Activated CD4-positive, CD25-positive, alpha-beta regulatory T cell treated with anti-CD3 and anti-CD28 coated beads, Interleukin-2, amount 50 U/mL, for 24 hours (primary cell): ENCODE measurements at regions not wholly inside any gene's neighbourhood (a gene's known extent, or its start where the extent isn't known, plus 50 kb on each side); places are given as distances from the start of the nearest gene placed in this dataset.
"Not testable (repeated sequence)": the region's sequence is repeated elsewhere in the genome, so short reads cannot be mapped to it uniquely, and the experiment has no call there.

Experiments
- ATAC-seq, 2 donors: fragments of 150-1000 bp; cut with Tn5 transposase; one replicate each; pipeline ENCODE4 v1.10.0; 2021; ENCODE audit warnings: mild to moderate bottlenecking in 1 of 2, moderate library complexity in 1 of 2

DNA sequence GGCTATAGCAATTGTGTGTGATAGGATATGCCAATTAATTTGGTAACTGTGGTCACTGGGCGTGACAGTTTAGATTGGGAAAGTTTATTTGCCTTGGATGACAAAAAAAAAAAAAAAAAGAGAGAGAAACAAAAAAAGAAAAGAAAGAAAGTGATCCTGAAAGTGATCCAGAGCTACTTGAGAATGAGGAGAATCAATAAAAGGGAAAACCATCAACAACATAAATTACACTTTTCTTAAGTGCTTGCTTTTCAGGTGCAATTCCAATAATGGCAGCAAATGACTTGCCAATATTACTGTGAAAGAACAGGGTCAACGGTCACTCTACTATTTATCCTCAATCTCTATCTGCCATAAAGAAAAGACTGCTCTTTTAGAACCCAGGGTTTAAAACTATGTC, 191.8 kb upstream of the SEMA3C start:
- no peak for ATAC-seq

DNA sequence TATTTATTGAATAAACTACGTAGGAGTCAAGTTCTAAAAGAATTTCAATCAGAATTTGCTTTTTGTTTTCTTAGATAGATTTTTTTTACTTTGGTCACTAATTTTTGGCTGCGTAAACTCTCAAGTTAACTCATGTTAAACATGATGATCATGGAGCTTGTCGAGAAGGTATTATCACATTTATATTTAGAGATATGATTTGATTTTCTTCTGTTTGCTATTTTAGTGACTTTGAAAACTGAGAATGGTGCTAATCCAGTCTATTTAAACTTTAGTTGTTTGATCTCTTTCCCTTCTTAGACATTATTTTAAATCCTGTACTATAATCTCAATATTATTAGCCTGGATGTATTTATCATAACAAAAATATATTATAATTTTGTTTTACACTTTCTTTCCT, 179.4 kb upstream of the SEMA3C start:
- ATAC-seq, result no peak

DNA sequence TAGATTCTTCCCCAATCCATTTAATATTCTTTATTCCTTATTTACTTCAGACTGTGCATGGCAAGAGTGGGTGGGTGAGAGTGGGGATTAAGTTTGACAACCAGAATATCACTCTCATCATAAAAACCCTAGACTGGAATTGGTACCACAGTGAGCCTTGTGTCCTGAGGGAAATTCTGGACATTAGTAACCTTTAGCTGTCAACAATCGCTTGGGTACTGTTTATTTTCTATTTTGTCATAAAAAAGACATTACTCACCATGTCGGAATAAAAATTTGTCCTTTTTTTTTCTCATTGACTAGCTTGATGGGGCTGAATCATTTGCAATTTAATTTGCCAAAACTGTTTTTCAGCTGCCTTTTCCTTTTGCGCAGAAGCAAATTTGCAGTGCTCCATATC, 176.1 kb upstream of the SEMA3C start:
- no peak for ATAC-seq

DNA sequence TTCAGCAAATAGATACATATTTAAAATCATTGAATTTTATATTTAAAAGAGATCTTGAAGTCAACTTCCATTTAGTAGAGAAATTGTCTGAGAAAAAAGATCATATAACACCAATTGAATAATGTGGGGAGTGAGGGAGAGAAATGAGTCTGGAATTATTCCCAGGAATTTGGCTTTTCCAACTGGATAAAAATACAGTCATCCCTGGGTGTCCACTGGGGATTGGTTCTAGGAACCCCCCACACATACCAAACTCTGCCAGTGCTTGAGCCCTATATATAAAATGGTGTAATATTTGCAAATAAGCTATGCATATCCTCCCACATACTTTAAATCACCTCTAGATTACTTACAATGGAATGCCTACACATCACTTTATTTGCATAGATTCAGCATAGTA, 162.8 kb upstream of the SEMA3C start:
- ATAC-seq, result no peak

DNA sequence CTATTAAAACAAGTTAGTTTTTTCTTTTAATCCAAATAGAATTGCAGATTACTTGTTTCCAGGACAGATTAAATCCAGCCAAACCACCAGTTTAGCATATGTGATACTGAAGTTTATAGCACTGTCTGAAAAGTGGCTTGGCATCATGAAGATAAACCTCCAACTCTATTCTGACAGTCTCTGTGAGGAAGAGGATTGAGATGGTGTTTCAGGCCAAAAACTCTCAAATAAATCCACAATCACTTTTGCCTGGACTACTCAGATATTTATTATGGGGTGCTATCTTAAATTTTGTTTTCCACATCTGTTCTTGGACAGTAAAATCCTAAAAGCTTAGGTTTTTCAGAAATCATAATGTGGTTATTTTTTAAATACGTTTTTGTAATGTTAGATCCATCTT, 161.7 kb upstream of the SEMA3C start:
- ATAC-seq, result no peak

DNA sequence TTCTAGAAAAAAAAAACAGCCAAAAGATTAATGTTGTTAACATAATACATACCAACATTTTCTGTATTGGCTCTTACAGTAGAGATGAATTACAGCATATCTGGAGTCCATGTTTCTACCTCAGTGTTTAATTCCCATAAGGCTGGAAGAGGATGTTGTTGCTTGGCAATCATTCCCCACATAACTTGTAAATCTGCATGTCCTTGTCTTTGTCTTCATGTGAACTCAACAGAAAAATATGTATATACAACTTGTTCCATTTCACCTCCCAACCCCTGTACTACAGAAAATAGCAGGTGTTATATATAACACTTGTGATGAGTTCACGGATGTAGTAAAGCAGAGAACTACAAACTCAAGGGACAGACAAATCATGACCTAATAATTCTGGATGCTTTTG, 160.9 kb upstream of the SEMA3C start:
- ATAC-seq, result no peak

DNA sequence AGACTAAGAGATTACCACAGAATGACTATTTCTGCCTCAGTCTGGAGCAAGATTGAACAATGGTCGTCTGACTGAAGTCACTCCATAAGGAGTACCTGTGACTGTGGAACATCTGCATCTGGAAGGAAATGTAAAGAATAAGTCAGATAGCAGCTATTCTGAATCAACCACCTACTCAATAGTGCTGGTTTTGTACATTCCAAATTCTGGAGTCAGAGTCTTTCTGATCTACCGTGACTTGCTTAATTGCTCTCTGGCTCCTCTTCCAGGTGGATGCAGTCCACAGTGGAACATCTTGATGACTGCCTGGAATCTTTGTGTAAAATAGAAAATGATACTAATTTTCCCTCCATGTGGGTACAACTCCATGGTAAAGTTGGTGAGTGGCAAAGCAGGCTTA, 156.3 kb upstream of the SEMA3C start:
- no peak for ATAC-seq

DNA sequence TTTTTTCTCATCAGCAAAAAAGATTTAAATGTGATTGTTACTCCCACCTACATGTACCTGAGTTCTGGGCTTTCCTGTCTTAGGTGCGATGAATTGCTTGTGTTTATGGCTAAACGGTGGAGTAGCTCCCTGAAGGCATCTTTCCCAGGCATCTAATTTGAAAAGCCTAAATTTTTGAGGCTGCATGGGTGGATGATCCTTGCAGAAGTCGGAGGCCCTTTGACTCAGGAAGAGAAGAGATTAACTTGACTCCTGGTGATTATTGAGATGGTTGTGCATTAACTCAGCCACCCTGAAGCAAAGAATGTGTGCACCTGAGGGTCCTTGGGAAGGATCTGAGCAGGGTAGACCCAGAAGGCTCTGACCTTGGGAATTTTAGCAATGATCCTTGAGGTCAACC, 155.6 kb upstream of the SEMA3C start:
- ATAC-seq, result no peak

DNA sequence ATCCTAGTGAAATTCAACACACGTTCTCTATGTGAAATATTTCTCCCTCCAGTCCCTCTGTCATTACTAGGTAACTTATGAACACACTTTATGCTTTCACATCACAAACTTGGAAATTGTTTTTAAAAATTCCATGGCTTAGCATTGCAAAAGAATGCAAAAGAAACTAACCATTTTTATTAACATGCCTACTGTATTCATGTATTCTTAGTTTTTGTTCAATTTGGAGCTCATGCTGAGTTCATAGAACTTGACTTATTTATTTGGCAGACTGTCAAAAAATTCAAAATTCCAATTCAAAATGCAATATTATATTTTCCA, 155.0 kb upstream of the SEMA3C start:
- ATAC-seq, result no peak

DNA sequence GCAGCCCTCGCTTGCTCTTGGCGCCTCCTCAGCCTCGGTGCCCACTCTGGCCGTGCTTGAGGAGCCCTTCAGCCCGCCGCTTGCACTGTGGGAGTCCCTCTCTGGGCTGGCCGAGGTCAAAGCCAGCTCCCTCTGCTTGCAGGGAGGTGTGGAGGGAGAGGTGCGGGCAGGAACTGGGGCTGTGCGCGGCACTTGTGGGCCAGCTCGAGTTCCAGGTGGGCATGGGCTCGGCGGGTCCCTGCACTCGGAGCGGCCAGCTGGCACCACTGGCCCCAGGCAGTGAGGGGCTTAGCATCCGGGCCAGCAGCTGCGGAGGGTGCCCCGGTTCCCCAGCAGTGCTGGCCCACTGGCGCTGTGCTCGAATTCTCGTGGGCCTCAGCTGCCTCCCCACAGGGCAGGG, 152.1 kb upstream of the SEMA3C start:
- ATAC-seq, result no peak

DNA sequence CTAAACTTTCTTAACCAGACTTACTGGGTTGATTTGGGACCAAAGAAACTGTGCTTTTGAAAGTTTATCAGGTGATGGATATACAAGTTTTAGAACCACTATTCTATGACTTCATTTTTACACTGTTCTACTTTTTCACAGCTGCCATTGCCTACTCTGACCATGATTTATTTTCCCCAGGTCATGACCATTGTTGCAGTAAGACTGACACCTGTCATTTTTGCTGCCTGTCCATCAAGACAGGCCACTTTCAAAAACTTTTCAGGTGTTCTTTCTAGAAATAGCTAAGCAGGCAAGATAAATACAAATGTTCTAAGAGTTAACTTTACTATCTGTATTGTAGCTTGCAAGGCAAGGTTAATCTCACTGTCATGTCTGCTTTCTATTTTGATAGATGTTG, 147.9 kb upstream of the SEMA3C start:
- no peak for ATAC-seq

DNA sequence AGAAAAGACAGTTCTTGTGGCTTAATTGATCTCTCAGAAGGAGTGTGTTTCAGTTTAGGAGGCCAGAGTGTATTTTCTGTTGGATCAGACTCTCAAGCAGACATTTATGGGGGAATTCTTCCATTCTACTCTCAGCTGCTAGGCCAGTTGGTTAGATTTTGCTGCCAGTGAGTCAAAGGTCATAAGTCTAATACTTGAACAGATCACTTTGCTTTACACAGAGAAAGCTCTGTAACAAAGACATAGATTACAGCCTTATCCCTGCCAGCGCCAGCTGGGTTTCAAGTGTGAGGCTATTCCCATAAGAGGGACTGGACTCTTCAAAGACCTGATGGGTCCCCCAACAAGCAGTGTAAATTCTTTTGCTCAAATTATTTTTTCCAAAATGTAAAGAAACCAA, 145.6 kb upstream of the SEMA3C start:
- ATAC-seq, result no peak

DNA sequence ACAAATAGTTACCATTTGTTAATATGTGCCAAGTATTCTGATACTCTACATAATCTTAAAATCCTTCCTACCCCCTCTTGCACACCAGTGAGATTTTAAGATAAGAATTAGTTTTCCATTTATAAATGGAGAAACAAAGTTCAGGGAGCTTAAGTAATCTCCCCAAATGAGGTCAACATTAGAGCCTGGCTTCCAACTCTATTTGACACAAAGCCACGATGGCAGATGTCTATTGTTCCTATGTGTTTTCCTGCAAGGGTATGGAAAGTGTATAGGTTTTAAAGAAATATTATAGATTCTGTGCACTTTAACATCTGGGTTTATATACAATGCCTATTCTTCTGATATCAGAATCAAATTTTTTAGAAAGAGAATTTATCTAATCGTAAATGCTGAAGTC, 143.9 kb upstream of the SEMA3C start:
- ATAC-seq, result no peak

DNA sequence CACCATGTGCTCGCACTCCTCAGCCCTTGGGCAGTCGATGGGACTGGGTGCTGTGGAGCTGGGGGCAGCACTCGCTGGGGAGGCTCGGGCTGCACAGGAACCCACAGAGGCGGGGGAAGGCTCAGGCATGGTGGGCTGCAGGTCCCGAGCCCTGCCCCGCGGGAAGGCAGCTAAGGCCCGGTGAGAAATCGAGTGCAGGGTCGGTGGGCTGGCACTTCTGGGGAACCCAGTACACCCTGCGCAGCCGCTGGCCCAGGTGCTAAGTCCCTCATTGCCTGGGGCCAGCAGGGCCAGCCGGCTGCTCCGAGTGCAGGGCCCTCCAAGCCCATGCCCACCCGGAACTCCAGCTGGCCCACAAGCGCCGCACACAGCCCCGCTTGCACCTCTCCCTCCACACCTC, 138.6 kb upstream of the SEMA3C start:
- not testable (repeated sequence) for ATAC-seq

DNA sequence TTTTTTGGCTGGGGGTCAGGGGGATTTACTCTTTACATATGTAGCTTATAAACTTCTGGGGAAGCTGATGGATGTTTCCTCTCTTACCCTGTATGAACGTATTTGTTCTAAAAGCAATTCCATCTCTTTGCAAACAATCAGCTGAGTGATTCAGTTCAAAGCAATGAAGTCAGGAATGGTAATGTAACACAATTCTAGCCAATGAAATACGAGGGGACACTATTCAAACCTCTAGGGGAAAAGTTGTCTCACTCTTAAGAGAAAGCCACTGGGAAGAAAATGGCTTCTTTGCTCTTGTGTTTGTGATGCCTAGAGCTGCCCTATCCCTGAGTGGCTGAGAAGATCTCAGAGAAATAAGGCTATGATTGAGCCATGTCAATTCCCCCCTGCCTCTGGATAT, 134.8 kb upstream of the SEMA3C start:
- no peak for ATAC-seq

DNA sequence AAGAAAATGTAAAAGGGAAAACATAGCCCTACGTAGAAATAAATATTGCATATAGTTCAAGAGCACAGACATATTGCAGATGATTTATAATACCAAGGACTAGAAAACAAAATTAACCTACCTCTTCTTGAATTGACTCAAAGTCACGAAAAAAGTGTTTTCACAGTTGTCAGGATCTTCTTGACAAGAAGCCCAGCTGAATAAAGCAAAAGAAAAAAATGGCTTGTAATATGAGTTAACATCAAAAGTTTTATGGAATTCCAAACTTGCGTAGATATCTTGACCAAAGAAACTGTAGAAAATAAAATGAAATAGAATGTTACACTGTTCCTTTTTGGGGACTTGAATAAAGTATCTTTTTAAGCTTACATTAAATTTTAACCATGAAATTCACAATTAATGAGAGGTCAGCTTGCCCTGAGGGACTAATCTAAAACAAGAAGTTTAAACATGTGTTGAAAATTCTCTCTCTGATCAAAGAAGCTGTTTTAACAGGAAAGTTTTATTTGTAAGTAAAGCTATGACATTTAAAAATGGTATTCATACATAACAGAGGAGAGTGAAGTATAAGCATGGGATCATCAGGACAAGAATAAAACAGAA, 133.1 kb upstream of the SEMA3C start:
- no peak for ATAC-seq

DNA sequence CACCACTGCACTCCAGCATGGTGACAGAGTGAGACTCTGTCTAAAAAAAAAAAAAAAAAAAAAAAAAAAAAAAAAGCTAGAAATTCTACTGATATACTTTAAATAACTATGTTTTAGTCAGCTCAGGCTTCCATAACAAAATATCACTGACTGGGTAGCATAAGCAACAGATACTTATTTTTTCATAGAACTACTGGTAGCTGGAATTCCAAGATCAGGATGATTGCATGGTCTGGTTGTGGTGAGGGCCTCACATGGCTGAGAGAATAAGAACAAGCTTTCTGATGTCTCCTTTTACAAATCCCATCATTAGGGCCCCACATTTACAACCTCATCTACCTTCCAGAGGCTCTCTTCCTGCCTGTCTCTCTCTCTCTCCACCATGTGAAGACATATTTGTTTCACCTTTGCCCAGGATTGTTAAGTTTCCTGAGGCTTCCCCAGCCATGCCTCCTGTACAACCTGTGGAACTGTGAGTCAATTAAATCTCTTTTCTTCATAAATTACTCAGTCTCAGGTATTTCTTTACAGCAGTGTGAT, 126.7 kb upstream of the SEMA3C start:
- no peak for ATAC-seq

DNA sequence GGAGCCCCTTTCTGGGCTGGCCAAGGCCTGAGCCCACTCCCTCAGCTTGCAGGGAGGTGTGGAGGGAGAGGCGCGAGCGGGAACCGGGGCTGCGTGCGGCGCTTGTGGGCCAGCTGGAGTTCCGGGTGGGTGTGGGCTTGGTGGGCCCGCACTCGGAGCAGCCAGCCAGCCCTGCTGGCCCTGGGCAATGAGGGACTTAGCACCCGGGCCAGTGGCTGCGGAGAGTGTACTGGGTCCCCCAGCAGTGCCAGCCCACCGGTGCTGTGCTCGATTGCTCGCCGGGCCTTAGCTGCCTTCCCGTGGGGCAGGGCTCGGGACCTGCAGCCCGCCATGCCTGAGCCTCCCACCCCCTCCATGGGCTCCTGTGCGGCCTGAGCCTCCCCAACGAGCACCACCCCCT, 123.8 kb upstream of the SEMA3C start:
- not testable (repeated sequence) for ATAC-seq

DNA sequence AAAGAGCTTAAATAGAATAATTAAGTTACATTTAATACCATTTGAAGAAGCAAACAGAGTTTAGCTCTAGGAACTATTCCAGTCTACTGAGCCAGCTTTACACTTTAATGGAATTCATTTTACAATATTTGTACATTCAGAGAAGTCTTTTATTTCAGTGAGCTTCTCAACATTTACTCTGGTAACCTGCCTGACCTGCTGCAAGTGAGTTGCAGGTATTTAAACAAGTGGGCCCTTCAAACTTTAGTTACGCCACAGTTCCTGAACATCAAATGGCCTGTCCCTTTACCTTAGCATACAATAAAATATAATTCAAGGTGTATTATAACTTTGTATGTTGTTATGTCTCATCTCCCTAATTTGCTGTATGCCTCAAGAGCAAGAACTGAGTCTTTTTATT, 121.6 kb upstream of the SEMA3C start:
- no peak for ATAC-seq

DNA sequence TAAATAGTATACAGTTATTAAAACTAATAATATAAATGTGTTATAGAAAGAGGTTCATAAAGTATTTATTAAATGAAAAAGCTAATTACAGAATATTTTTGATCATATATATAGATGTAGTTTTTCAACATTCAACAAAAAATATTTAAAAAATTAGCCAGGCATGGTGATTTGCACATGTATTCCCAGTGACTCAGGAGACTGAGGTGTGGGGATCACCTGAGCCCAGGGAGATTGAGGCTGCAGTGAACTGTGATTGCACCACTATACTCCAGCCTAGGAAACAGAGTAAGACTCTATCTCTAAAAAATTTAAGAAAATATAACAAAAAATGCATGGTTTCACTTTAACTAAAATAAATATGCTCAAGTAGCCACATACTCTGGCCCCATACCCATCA, 118.0 kb upstream of the SEMA3C start:
- no peak for ATAC-seq

DNA sequence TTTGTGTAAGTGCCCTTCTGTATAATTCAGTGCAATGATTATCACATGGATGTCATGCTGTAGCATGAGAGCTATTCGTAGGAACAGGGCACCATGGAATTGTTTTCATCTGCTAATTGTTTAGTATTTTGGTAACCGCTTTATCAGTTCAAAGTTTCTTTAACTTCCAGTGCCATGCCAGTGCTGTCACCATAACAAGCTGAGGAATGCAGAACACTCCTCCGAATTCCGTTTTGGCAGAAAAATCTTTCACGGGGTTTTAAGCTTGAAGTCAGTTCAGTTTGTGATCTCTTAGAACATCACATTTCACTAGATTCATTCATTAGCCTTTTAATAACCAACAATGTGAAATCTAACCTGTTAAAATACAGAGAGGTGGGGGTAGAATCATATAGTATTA, 117.2 kb upstream of the SEMA3C start:
- ATAC-seq, result no peak

DNA sequence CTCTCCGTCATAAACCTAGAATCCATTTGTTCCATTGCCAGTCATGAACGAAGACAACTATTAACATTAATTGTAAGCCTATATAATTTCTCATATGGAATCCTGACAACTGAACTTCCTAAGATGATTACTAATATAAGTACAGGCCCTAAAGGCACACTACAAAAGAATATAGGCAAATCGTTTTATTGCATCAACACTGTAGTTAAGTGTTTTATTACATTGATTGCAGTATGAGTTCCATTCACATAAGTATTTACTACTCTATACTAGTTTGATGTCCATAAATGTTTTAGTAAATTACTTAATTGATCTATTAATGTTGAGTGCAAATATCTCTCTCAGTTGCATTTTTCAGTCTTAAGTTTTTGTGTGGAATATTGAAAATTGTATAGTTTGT, 113.1 kb upstream of the SEMA3C start:
- ATAC-seq, result no peak

DNA sequence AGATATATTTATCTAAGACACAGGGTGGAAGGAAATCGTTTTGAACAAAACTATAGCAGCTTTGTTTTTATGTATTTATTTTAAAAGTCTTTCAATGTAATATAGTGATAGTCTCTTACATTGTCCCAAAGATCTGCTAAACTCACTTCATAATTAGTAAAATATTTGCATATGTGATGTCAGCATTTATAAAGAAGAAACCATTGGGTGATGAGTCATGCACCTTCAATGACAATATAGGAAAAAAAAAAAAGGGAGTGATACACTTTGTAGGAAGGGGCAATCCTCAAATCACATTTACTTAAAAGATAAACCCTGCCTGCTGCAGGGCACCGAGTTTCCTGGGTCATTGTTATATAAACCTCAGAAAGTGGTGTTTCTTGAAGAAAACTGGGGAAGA, 112.4 kb upstream of the SEMA3C start:
- ATAC-seq, result no peak

DNA sequence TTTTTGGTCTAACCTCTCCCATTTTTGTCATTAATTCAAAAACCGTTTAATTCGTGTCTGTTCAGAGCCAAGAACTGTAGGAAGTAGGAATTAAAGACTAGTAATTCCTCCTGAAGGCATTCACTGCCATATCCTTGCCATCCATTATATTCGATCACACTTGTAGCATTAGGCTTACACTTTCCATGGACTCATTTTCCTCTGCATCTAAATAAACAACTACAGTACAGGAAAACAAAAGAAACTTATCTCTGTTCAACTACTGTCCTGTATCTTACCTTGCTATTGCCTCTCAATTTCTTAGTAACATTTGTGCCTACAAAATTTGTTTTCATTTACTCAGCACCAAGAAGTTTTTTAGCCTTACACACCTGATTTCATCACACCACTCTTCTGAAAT, 111.6 kb upstream of the SEMA3C start:
- ATAC-seq, result no peak

DNA sequence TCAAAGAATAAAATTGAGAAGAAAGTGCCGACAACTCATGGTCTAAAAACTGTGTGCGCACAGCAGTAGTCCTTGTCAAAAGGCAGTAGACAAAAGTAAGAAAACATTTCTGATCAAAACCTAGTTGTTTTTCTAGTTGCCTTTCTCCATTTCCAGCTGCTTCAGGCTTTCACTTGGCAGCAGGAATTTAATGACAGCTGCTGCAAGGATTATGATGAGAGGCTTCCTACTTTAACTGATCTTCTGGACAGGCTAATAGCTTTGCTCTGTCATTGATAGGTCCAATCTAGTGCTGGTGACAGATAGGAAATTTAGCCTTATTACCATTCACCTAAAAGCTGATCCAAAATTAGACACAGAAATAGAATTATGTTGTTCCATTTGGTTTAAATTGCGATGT, 110.7 kb upstream of the SEMA3C start:
- no peak for ATAC-seq

DNA sequence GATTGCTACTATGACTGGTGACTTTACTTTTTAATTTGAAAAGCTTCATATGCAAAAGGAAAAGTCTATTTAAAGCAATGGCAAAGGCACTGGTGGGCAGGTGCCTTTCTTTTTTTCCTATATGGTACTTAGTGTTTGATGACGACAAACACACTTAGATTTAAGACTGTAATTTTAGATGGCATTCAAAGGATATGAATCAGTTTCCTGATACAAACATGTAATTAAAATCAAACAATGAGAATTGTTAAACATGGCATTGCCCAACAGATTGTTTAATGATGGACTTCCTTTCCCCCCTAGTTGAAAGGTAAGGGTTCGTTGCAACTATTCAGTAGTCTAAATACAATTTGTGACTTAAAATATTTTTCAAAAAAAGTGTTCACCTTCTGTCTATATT, 106.5 kb upstream of the SEMA3C start:
- no peak for ATAC-seq
